DOHH2 (cell line): ENCODE measurements at regions not wholly inside any gene's neighbourhood (a gene's known extent, or its start where the extent isn't known, plus 50 kb on each side); places are given as distances from the start of the nearest gene placed in this dataset.

ENCODE experiments used
- CTCF ChIP-seq: fragments of 200-600 bp; sonication (generic); IDR thresholded peaks from one replicate; pipeline ENCODE4 v1.5.1; 2014; ENCODE audit warnings: antibody characterized with exemption, mild to moderate bottlenecking, low read depth, low read length; ENCODE audit not compliant: poor library complexity, severe bottlenecking
- EZH2phosphoT487 ChIP-seq: fragments of 200-600 bp; sonication (generic); IDR thresholded peaks from 2 replicates; pipeline ENCODE4 v1.6.1; 2017; ENCODE audit warnings: borderline replicate concordance, mild to moderate bottlenecking, antibody characterized with exemption, low read length, moderate library complexity, mixed read lengths

GRCh38 chr7:131276748-131277147, 50.9 kb upstream of the MKLN1 start:
- TF ChIP-seq CTCF, result no peak
- TF ChIP-seq EZH2phosphoT487, result no peak
